HL-60/S4 treated with retinoic acid at 250 ng/mL for 4 days and 3 days (cell line): ENCODE measurements at regions not wholly inside any gene's neighbourhood (a gene's known extent, or its start where the extent isn't known, plus 50 kb on each side); places are given as distances from the start of the nearest gene placed in this dataset.

Experiments used
- in situ Hi-C: fragments of 300-500 bp; cut with MboI; formaldehyde crosslinking; loops from 2 replicates; pipeline ENCODE4 v1.7.0; 2022; ENCODE audit warnings: low sequenced_read_pairs

- in situ Hi-C loops, result no loop called here
These were observed 201.3 kb downstream of the COG6 start for GRCh38 chr13:39856714-39857113.

GRCh38 chr13:39858794-39859193, 203.3 kb downstream of the COG6 start:
- in situ Hi-C loops, result no loop called here

DNA sequence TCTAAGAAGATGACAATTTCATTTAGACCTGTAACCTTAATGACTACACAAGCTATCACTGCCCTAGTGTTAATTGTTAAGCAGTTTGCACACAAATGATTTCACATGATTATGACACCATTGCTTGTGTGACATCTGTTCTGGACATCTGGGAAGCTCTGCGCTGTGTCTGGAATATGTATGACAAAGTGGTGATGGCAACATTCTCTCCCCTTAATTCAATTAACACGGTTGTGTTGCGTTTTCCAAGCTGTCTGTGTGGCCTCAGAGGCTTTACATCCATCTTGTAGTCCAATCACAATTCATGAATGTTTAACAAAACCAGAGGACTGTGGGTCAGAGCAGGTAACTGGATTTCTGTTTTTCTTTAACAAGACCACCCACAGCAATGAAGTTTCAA, 204.4 kb downstream of the COG6 start:
- in situ Hi-C loops, result no loop called here

GRCh38 chr13:39862900-39863299, 207.4 kb downstream of the COG6 start:
- in situ Hi-C loops, result no loop called here

DNA sequence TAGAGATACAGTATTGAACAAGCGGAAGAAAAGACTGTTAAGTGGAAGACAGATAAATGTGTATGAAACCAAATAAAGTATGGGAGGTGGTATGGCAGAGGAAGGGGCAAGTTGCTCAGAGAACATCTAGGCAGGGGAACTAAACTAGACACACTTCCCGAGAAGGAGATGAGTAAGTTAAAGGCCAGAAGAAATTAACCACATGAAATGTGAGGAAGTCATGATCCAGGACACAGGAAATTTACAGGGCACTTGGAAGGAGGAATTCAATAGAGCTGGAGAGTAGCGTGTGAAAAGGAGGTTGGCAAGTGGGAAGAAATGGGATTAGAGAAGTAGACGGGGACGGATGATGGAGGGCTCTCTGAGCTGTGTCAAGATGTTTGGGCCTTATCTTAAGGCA, 208.8 kb downstream of the COG6 start:
- in situ Hi-C loops, result no loop called here

DNA sequence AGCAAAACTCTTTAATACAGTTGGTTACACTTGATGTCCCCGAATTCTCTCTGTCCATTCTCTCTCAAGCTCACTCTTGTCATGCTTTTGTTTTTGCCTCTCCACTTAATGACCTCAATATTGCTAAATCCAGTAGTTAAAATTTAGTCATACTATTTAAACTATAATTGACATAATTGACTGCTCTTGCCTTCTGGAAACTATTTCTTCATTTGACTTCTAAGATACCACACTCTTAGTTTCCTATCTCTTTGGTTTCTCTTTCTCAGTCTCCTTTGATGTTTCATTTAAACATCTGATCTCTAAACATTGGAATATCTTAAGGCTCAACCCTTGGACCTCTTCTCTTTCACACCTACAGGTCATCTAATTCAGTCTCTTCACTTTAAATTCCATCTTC, 211.3 kb downstream of the COG6 start:
- in situ Hi-C loops, result no loop called here

DNA sequence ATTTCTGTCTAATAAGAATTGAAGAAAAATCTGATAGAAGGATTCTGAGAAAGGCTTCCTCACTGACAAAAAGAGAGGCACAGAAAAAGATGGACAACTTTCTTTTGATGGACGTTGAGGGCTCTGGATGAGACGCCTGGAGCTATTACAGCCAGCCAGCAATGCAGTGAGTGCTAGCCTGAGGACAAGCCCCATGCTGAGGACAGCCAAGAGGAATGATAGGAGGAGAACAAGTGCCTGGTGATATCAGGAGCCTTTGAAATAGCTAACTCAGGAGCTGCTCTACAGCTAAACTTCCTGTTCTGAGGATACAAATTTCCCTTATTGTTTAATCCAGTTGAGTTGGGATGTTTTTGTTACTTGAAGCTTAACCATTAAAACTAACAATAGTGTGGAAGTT, 212.3 kb downstream of the COG6 start:
- in situ Hi-C loops, result no loop called here

DNA sequence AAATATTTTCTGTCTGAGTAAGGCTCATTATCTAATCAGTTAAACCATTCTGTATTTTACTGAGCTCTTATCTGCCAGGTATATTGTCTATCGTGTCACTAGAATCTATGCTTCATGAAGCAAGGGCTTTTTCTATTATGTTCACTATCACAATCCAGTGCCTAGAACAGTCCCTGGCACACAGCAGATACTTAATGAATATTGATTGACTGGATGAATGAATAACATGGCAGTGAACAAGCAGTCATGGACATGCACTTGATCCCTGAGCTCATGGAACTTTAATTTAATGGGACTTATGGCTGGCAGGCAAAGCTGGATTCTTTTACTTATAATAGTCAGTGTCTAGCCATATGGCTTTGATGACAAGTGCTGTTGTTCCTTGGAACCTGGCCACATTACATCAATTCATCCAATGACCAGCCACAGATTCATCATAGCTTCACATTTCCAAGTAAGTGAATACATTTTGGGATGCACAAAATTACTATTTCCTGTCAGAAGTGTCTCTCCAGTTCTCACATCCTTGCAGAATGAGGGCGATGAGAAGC, 214.8 kb downstream of the COG6 start:
- in situ Hi-C loops, result no loop called here

- in situ Hi-C loops, result no loop called here
These were observed 219.0 kb downstream of the COG6 start for GRCh38 chr13:39874331-39875053.

- in situ Hi-C loops, result no loop called here
These were observed 219.9 kb downstream of the COG6 start for GRCh38 chr13:39875111-39875987.

DNA sequence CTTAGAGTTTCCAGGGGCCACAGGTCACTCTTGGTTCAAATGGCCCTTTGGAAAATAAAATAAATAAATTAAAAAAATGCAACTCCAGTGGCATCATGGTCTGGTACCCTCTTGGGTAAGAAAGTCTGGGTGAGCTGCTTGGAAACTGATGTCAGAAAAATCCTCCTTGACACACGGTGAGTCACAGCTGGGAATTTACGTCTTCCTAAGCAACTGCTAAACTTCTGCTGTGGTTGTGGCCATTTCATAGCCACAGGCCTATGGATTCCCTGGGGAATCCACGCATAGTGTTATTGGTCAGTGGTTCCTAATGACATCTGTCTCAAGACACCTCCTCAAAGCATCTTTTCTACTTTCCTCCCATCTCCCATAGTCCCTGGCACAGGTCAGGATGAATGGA, 220.8 kb downstream of the COG6 start:
- in situ Hi-C loops, result no loop called here

- in situ Hi-C loops, result no loop called here
These were observed 221.7 kb downstream of the COG6 start for GRCh38 chr13:39877134-39877533.

DNA sequence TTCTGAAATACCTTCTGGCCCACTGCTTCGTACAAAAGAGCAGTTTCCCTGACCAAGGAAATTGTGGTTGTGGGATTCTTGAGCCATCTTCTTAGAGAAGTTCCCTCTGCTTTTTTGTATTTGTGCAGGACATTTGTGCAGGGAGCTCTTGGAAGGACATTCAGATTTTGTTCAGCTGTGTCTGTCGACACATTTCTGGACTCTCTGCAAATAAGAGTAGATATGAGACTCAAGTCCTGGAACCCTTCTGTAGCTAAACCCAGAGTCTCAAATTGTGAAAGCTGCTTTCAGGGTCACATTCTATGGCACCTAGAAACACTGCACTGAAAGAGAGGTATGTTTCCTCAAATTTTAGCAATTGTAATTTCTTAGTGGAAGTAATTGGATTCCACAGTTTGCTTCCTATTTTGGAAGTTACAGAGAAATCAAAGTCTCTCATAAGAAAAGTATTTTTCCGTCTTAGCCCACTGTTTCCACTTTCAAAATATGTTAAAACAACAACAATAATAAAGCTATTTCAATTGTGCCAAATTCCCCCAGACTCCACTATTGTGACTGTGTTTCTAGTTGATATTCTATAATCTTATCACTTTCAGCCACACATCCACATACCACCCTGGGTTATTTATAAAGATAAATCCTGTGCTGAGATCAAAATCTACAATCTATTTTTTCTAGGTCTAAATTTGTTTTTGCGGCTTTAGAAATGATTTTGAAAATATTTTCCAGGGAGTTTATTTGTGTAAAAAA, 224.0 kb downstream of the COG6 start:
- in situ Hi-C loops, result no loop called here

GRCh38 chr13:39881383-39881782, 225.9 kb downstream of the COG6 start:
- in situ Hi-C loops, result no loop called here

GRCh38 chr13:39881887-39882286, 226.4 kb downstream of the COG6 start:
- in situ Hi-C loops, result no loop called here

- in situ Hi-C loops, result no loop called here
These were observed 228.7 kb downstream of the COG6 start for GRCh38 chr13:39884166-39884565.

- in situ Hi-C loops, result no loop called here
These were observed 230.9 kb downstream of the COG6 start for GRCh38 chr13:39886336-39886735.

DNA sequence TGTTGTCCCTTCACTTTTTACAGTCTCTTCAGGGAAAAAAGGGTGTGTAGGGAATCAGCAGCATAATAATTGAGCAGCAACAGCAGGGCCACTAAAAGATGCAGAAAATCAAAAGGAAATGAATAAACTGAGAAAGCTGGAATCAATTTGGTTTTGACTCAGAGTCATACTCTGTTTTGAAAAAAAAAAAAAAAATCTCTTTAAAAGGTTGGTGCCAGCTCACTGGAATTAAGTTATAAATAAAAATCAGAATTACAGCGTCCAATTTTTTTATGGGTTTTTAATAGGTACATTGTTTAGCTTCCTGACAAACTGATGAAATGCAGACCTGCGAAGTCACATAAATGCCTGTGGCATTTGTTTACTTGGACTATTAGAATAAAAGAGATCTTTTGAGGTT, 231.9 kb downstream of the COG6 start:
- in situ Hi-C loops, result no loop called here

DNA sequence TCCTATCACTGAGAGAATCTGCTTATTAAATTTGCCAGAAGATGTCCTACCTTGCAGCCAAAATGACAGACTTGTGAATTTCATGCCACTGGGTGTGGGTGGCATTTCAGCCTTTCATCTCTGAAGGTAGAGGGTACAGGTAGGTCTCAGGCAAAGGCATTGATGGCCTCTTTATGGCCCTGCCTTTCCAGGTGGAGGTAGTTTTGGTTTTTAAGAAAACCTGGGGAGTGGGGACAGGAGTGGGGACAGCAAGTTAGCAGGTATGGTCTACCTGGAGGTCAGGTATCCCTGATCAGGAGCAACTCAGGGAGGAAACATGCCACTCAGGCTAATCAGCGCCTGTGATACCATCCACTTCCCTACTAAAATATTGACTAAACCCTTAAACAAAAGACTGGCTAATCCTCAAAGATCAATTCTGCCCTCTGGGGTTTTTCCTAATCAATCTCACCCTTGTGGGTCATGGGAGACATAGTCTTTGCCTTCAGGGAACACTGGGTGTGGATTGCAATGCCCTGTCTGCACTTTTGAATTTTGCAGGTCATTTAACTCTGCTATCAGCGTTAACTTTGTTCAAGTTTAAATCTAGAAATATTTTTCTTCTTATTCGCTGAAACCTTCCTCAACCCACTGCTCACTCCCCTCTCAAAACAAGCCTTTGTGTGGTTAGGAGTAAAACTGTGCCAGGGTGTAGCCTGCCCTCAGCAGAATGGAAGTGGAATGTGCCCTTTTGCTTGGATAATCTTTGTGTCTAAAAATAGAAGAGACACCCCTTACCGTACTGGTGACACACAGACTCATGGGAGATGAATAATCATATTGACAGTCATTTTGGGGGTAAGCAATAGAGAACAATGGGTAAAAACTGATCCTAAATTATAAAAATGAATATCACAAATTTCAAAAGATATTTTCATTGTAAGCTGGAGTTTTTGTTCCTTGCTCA, 233.7 kb downstream of the COG6 start:
- in situ Hi-C loops, result no loop called here

- in situ Hi-C loops, result no loop called here
These were observed 235.1 kb downstream of the COG6 start for GRCh38 chr13:39890537-39890936.
